Neural crest cell (in vitro differentiated cells): ENCODE measurements at regions not wholly inside any gene's neighbourhood (a gene's known extent, or its start where the extent isn't known, plus 50 kb on each side); places are given as distances from the start of the nearest gene placed in this dataset.
A peak's percentile ranks its signal among the peaks of the same experiment; 100 is the strongest.

ENCODE experiments used
- DNase-seq: peaks from one replicate; pipeline ENCODE4 v3.0.0; 2021; ENCODE audit warnings: low read depth, mixed read lengths, low spot score
- H3K27ac Mint-ChIP-seq: one replicate; pipeline ENCODE4 v1.8.0; 2021; ENCODE audit warnings: mild to moderate bottlenecking, mixed read lengths; ENCODE audit not compliant: unreplicated experiment
- H3K27me3 Mint-ChIP-seq: 2 replicates; pipeline ENCODE4 v1.8.0; 2021; ENCODE audit warnings: low read depth, mild to moderate bottlenecking, mixed read lengths
- H3K36me3 Mint-ChIP-seq: 2 replicates; pipeline ENCODE4 v1.8.0; 2021; ENCODE audit warnings: low read depth, mild to moderate bottlenecking, mixed read lengths
- H3K4me1 Mint-ChIP-seq: 2 replicates; pipeline ENCODE4 v1.8.0; 2021; ENCODE audit warnings: mixed read lengths
- H3K4me3 Mint-ChIP-seq: one replicate; pipeline ENCODE4 v1.8.0; 2021; ENCODE audit warnings: mild to moderate bottlenecking, mixed read lengths
- H3K9me3 Mint-ChIP-seq: 2 replicates; pipeline ENCODE4 v1.8.0; 2021; ENCODE audit warnings: mixed read lengths
- CTCF ChIP-seq: fragments of 200-600 bp; sonication (generic); conservative IDR thresholded peaks from 2 replicates; pipeline ENCODE4 v1.5.0; 2021; ENCODE audit warnings: antibody characterized with exemption, mild to moderate bottlenecking

- DNase-seq: no peak
- peak overlapping the region; percentile 27 for H3K27ac Mint-ChIP-seq
- no peak overlapping the region for H3K4me3 Mint-ChIP-seq
- H3K4me1 Mint-ChIP-seq: no peaks in the 10 kb centered on the region
- no peaks in the 10 kb centered on the region for H3K27me3 Mint-ChIP-seq
- no peaks in the 10 kb centered on the region for H3K9me3 Mint-ChIP-seq
- TF ChIP-seq CTCF: no peak
- no peaks in the 10 kb centered on the region for H3K36me3 Mint-ChIP-seq
Measured at GRCh38 chr10:3861795-3862194, 76.8 kb upstream of the KLF6 start.

GRCh38 chr10:3858051-3858845, 73.2 kb upstream of the KLF6 start:
- TF ChIP-seq CTCF: no peak
- Mint-ChIP-seq H3K27me3 (no peaks in the 10 kb centered on the region), H3K4me1 (peaks cover 8% of the 10 kb centered on the region), H3K9me3 (no peaks in the 10 kb centered on the region), H3K27ac (no peak overlapping the region), H3K4me3 (no peak overlapping the region), H3K36me3 (no peaks in the 10 kb centered on the region)
- DNase-seq: no peak

GRCh38 chr10:3857318-3857717, 72.3 kb upstream of the KLF6 start:
- H3K9me3 Mint-ChIP-seq: no peaks in the 10 kb centered on the region
- H3K27ac Mint-ChIP-seq: no peak overlapping the region

GRCh38 chr10:3856593-3856992, 71.6 kb upstream of the KLF6 start:
- no peaks in the 10 kb centered on the region for H3K27me3 Mint-ChIP-seq
- no peak for DNase-seq
- no peak for TF ChIP-seq CTCF
- H3K9me3 Mint-ChIP-seq: no peaks in the 10 kb centered on the region
- peaks cover 17% of the 10 kb centered on the region for H3K4me1 Mint-ChIP-seq
- no peak overlapping the region for H3K27ac Mint-ChIP-seq
- no peak overlapping the region for H3K4me3 Mint-ChIP-seq
- H3K36me3 Mint-ChIP-seq: no peaks in the 10 kb centered on the region

More at GRCh38 chr10:3857318-3857717, 72.3 kb upstream of the KLF6 start:
- Mint-ChIP-seq H3K4me3 (no peak overlapping the region), H3K27me3 (no peaks in the 10 kb centered on the region), H3K36me3 (no peaks in the 10 kb centered on the region), H3K4me1 (peaks cover 12% of the 10 kb centered on the region)
- DNase-seq: no peak
- TF ChIP-seq CTCF: no peak

GRCh38 chr10:3853547-3854303, 68.7 kb upstream of the KLF6 start:
- peaks cover 23% of the 10 kb centered on the region for H3K4me1 Mint-ChIP-seq
- H3K9me3 Mint-ChIP-seq: no peaks in the 10 kb centered on the region
- TF ChIP-seq CTCF: no peak
- no peaks in the 10 kb centered on the region for H3K36me3 Mint-ChIP-seq
- no peak overlapping the region for H3K4me3 Mint-ChIP-seq
- no peaks in the 10 kb centered on the region for H3K27me3 Mint-ChIP-seq
- H3K27ac Mint-ChIP-seq: no peak overlapping the region
- no peak for DNase-seq
